Epithelial cell of proximal tubule (primary cell): ENCODE measurements at regions not wholly inside any gene's neighbourhood (a gene's known extent, or its start where the extent isn't known, plus 50 kb on each side); places are given as distances from the start of the nearest gene placed in this dataset.

ENCODE experiments used
- DNase-seq: peaks from one replicate; pipeline ENCODE4 v3.0.0-alpha.2; 2011; ENCODE audit warnings: low read depth
- H3K4me3 ChIP-seq: 2 replicates; pipeline ENCODE4 v1.5.1; 2011; ENCODE audit warnings: low read depth, mild to moderate bottlenecking, low read length
- CTCF ChIP-seq: conservative IDR thresholded peaks from 2 replicates; pipeline ENCODE4 v1.5.1; 2012; ENCODE audit warnings: low read depth, mild to moderate bottlenecking, low read length

DNA sequence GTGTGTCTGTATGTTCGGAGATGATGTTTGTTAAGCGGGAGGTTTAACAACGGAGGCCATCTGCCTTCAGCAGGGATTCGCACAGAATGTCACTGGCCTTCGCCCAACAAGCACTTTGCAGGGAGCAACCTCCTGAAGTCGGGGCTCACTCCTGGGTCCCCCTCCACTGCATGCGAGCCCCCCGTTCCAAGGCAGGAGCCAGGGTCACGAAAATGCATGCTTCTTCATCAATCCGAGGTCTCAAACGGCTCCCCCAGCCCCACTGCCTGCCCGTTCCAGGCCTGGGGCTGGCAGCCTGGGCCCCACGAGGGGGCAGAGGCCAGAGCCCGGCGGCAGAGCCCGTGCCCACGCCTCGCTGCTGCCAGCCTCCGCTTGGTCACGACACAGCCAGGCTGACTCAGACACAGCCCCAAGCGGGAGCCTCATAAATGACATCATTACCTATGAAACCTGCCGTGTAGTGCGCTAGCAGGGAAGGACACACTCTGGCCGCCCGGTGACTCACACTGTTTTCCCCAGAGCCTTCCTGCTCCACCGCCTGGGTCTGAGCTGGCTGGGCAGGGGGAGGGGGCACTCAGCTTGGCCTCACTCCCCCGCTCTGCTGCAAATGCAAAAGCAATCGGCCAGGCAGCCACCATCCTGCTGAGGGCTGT, 169.5 kb upstream of the RTL1 start:
- no peak overlapping the region for H3K4me3 ChIP-seq
- TF ChIP-seq CTCF, result peak; percentile 33
- DNase-seq, result peak; percentile 85

DNA sequence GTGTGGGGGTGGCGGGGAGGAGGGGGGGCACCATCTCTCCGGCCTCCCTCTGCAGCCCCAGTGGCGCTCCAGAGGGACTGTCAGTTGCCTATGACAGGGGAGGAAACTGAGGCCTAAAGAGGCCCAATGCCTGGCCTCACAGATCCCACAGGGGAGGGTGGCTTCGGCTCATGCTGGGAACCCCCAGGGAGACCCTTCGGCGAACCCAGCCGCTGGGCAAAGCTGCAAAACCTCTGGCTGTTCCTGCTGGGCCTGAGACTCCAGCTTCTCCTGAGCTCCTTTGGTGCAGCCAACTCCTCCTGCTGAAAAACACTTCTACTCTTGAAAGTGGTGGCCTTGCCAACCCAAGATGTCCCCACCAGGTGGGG, 170.1 kb upstream of the RTL1 start:
- DNase-seq, result no peak
- H3K4me3 ChIP-seq, result no peak overlapping the region
- TF ChIP-seq CTCF, result no peak

DNA sequence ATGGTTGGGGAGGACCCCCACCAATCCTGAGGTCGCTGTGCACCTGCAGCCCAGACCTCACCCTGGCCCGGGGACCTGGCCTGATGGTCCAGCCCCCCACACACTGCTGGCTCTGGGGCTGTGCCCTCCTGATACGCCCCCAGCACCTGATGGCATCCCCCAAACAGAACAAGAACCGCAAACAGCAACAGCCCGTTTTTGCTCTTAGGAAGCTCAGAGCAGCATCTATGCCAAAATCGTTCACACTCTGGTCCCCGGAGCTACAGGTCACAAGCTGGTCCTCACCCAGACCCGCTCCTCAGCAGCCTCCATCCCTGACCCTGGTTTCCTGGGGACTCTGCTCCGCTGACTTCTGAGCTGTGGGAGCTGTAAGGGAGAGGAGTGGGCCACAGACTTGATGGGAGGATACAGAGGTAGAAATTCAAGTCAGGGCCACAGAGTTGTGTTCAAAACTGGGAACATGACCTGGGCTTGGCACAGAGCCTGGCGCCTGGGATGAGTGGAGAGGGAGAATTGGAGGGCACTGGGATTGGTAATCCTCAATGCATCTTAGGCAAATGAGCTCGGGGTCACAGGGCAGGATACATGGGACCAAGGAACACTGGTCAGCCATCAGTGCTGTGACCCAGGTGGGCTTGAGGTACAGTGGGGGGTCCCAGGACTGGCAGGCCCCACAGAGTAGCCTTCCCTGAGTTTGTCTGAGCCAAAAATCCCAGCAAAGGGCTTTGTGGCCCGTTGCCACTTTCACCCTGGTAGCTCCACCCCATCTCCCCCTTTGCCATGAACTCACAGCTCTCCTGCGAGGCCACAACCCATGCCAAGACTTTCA, 170.9 kb upstream of the RTL1 start:
- TF ChIP-seq CTCF, result no peak
- DNase-seq, result no peak
- no peak overlapping the region for H3K4me3 ChIP-seq

GRCh38 chr14:101075025-101075800, 171.7 kb upstream of the RTL1 start:
- H3K4me3 ChIP-seq, result no peak overlapping the region
- TF ChIP-seq CTCF, result no peak
- no peak for DNase-seq

DNA sequence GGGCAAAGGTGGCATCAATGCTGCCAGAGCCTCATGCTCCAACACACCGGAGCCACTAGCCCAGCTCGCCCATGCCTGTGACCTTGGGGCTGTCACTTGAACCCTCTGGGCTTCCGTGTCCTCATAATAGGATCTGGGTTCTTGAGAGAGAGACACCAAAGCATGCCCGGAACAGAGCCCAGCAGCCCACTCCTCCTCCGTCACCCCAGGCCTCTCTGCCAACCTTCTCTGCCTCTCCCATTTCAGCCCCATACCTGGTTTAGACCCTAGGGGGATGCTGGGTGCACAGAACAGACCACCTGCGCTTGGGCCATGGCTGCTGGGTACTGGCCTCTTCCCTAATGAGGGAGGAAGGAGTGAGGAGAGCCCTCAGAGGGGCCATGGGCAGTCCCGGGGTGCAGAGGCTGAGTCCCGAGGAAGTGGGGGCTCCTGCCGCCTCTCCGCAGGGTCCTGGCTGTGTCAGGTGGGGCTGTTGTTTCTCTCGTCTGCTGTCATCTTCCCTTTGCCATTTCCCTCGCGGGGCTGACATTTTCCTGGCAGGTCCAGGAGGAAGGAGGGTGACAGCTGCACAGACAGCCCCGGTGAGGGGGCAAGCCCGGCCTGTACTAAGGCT, 172.4 kb upstream of the RTL1 start:
- DNase-seq, result no peak
- no peak for TF ChIP-seq CTCF

DNA sequence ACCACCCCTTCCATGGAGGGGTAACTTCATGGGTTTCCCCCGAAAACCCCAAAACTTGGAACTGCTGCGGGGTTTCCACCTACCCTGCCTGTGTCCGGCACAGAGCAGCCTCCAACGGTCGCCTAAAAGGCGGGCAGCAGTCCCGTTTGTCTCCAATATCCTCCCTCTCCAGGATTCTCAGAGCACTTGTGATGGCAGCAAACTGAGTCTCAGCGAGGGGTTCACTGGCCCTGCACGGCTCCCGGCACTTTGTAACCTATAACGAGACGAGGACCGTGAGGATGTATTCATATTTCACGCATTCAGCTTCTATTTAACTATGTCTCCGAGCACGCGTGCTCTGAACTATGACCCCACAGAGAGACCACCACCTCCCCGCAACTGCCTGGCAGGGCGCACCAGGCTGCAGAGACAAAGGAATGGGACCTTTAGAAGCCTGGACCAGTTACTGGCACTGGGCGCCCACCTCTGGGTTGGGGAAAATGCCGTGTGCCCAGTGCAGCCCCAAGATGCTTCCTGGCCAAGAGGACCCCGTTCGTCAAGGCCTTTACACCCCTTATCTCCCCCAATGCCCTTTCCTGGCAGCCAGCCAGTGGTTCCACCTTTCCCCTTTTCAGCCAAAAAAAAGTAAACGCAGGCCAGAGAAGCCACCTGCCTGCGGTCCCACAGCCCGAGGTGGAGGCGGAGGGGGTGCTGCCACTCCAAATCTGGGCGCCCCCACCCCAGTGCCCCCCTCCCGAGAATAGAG, 173.1 kb upstream of the RTL1 start:
- no peak for TF ChIP-seq CTCF
- no peak for DNase-seq
- H3K4me3 ChIP-seq, result no peak overlapping the region

More for the DNA sequence above, 172.4 kb upstream of the RTL1 start:
- no peak overlapping the region for H3K4me3 ChIP-seq
